ENCODE measurements at regions not wholly inside any gene's neighbourhood (a gene's known extent, or its start where the extent isn't known, plus 50 kb on each side); places are given as distances from the start of the nearest gene placed in this dataset.

DNA sequence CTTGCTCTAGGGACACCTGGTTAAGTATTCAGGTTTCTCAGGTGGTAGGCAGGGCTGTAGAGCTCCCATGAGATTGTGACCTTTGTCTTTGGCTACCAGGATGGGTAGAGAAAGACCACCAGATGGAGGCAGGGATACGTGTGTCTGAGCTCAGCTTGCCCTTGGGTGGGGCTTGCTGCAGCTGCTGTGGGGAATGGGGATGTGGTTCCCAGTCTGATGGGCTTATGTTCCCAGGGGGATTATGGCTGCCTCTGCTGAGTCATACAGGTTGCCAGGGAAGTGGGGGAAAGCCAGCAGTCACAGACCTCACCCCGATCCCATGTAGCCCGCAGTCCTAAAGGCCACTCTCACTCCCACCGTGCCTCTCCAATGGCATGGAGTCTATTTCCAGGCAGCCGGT is 659.9 kb upstream of the KLF12 start:
- no peak for DNase-seq (ENCODE audit: low read depth in 2 of 2)

DNA sequence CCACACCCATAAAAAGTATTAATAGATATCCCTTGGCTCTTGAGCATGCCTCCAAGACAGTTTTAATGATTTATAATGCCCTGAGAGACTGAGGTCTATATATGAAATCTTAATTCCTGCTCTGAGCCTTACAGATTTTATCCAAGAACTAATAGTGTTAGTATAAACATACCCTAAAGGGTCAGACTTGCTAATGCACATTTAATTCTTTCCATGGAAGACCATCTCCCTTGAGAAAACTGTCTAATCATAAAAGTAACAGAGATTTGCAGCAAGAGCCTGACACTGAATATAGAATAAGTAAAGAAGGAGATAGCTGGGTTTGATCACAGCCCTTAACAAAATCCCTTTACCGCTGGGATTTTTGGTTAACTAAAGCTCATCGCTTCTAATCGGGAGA is 650.8 kb upstream of the KLF12 start:
- DNase-seq (ENCODE audit: low read depth in 2 of 2): no peak

DNA sequence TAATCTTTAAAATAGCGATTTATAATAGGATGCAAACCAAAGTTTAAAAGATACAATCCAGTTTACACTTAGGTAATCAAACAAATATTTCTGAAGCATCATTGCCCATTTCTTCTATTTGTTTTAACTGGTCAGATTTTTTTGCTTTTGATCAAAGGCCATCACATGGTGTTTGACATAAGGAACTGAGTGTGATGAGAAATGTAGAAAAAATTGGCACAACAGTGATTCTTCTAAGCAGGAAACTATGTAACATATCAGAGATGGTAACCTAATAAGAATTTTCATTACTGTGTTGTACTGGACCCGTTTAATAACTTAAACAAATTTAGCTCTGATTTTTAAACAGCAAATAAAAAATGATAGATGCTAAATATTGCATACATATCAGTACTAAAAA is 644.7 kb upstream of the KLF12 start:
- no peak for DNase-seq (ENCODE audit: low read depth in 2 of 2)

DNA sequence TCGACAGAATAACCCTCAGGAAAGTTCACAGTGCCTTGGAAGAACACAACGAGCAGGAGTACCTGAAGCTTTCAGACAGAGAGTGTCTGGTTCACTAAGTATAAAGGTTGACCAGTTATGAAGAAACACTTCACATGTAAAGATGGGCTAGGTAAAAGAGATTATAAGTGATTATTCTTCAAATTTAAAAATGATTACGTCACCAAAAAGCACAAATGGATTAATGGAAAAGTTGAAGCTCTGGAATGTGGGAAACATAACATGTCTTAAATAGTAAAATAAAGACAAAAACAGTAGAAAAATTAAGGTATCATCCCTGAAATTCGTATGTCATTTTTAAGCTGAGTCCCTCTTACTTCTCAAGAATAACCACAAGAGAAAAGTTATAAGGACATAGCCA is 643.9 kb upstream of the KLF12 start:
- DNase-seq (ENCODE audit: low read depth in 2 of 2): no peak

DNA sequence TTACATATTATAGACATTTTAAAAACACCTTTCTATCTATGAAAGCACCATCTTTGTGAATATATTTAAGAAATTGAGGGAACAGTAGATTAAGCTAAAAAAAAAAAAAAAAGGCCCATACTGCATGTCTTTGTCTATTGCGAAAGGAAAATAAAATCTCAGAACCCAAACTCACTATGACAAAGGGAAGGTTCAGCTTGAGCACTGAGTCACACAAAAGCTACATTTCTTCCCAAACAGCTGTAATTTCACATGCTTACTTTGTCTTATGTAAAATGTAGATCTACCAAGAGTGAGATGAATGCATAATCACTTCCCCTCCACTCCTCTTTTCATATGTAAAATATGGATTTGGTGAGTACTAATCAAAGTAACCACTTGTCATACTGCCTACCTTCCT is 640.1 kb upstream of the KLF12 start:
- no peak for DNase-seq (ENCODE audit: low read depth in 2 of 2)

DNA sequence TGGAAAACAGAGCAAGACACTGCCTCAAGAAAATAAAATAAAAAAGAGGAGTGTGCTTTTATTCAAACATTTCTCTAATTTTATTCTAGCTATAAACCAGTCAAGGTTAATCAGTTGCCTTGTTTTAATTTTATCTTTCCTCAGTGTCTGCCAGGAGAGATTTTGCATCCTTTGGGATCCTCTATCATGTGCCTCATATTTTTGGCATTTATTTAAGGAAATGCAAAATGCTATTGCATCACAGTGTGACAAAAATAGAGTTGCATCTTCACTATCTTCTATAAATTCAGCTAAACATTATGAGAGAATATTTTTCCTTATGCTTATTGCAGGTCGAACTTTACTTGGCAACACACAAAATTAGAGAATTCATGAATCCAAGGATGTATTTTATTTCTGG is 639.0 kb upstream of the KLF12 start:
- no peak for DNase-seq (ENCODE audit: low read depth in 2 of 2)

DNA sequence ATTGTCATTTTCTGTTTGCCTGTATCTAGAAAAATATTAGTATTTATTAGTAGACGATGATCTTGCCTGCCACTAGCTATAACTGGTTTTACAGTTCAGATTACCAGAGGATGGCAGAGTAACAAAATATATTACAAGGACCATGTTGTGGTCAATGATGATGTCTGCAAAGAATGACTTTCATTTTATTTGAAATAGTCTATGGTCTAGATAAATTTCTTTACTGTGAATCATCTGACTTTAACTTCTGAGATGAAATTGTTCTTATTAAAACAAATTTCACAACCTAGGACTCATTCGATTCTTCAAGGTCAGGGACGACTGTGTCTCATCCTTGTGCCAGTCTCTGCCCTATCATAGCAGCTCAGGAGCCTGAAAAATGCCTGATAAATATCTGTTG is 637.8 kb upstream of the KLF12 start:
- no peak for DNase-seq (ENCODE audit: low read depth in 2 of 2)

DNA sequence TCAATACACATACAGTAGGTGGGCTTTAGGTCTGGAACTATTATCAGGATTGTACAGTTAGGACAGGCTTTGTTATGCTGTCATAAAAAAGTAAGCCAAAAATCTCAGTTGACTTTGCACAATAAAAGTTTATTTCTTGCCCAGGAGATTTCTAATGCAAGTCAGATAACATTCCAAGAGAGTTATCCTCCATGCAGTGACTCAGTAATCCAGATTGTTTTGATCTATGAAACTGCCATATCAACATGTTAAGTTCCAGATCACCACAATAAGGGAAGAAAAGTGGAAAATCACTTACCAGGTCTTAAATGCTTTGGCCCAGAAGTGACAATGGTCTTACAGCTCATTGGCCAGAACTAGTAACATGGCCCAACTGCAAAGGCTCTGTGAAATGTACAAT is 636.2 kb upstream of the KLF12 start:
- no peak for DNase-seq (ENCODE audit: low read depth in 2 of 2)

DNA sequence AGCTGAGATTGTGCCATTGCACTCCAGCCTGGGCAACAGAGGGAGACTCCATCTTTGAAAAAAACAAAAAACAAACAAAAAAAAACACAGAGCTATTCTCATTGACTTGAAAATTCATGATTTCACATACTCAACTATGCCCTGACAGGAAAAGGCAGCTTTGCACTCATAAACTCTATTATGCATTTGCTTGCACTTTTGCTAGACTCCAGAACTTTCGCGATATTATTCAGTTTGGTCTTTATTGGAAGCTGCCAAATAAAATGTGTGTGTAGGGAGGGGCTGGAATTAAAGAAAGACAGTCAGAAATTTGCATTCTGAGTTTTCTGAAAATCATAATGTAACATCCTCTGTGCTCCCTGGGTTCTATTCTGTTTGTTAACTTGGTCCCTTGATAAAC is 635.1 kb upstream of the KLF12 start:
- no peak for DNase-seq (ENCODE audit: low read depth in 2 of 2)

DNA sequence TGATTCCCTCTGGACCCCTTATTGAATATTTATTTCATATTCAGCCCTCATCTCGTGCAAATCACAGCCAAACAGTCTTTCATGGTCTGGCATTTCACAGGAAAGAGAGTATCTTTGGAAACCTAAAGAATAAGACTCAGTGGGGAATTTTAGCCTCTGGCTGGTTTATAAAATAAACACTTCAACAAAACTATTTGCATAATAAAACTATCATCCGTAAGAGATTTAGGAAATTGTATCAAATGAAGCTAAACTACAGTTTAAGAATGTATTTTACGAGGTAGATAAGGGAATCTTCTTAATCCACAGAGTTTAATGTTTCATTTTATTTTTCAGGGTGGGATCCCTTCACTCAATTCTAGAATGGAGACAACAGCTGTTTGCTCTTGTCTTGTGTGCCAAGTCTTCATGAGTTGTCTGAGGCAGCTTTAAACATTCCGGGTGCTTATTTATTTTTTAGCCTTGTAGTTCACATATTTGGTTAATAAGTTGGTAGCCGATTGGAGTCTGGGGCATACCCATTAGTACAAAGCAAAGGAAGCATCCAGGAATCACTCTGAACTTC is 634.4 kb upstream of the KLF12 start:
- no peak for DNase-seq (ENCODE audit: low read depth in 2 of 2)

DNA sequence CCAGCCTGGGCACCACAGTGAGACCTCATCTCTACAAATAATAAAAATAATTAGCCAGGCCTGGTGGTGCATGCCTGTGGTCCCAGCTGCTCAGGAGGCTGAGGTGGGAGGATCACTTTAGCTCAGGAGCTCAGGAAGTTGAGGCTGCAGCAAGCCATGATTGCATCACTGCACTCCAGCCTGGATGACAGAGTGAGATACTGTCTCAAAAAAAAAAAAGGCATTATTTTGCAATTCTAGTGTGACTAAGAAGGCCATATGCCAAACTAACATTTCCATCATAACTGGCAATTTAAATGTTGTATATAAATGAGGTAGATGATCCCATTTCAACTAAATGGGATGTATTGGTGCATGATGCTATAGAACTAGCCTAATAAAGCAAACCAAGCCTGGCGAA is 632.8 kb upstream of the KLF12 start:
- no peak for DNase-seq (ENCODE audit: low read depth in 2 of 2)

DNA sequence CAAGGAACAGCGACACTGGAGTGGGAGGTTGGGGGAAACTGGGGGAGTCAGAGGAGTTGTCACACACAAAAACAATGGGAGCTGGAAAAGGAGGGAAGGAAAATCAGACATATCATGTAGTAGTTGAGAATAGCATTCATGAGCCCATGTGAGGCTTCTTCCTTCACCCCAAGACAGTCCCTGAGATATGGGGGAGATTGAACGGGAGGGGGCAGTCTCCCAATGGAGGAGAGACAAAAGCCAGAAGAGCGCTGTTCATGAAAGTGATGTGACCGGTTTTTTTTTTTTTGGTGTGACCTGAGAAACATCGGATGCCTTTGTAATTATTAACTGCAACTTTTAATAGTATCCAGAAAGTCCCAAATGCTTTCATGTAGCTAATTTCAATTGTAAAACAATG is 631.8 kb upstream of the KLF12 start:
- no peak for DNase-seq (ENCODE audit: low read depth in 2 of 2)

DNA sequence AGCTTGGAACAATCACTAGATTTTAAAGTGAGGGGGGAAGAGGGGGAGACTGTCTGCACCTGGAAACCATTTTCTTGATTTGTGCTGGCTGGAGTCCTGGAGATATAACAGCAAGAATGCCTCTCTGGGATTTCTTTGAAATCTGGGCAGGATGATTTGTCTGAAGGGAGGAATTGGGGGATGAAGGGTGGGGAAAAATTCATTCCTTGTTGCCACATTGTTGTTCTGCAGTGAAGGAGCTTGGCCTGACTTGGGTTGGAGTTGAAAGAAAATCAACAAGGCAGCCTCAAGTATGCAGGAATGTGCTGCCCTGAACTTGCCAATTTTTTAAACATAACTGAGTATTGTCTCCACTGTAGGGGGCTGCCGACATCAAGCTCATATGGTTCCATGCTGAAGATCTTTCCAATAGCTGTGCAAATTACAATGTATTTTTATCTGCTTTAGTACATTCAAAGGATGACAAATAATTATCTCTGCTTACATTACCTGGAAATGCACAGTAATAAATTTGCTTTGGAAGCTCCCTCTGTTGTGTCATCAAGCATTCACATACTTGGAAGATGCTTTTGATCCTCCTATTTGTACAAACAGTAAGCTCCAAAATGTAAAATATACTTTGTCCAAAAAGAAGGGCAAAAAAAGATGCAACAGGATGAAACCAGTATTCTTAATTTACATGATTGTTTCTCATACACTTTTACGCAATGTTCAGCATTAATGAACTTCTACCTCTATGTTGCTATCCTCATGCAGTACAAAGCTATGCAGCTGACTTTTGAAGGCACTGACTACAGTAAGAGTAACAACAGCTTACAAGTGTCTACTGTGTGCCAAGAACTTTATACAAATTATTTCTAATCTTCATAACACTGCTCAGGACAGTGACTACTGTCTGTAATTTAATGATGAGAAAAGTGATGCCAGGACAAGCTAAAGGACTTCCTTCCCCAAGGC is 627.9 kb upstream of the KLF12 start:
- no peak for DNase-seq (ENCODE audit: low read depth in 2 of 2)

DNA sequence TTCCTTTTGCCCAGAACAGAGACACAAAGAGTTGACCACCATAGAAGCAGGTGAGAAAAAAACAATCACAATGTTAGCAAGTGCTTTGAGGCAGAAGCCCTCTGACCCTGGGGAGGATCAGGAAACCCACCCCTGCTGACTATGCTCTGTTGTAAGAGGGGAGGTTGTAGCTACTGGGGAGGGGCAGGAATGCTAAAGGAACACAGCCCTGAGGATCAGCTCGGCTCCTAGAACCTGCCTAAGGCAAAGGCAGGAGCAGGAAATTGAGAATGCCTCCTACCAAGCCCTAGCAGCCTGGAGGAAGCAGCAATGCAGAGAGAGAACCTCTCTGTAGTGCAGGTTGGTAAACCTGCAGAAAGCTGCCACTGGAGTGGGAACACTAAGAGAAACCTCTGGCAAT is 624.0 kb upstream of the KLF12 start:
- DNase-seq (ENCODE audit: low read depth in 2 of 2): no peak

DNA sequence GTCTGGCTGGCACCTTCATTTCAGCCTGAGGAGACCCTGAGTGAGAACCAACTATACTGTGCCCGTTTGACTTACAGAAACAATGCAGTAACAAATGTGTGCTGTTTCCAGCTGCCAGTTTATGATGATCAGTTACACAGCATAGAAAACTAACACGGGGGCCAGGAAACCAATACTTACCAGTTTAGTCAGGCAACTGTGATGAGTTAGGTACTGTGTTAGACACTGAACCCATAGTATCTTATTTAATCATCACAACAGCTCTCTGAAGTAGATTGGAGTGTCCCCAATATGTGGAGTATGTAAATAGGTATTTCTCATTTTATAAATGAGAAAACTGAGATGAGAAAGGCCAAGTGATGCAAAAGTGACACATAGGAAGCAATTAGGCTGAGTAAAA is 620.9 kb upstream of the KLF12 start:
- no peak for DNase-seq (ENCODE audit: low read depth in 2 of 2)

DNA sequence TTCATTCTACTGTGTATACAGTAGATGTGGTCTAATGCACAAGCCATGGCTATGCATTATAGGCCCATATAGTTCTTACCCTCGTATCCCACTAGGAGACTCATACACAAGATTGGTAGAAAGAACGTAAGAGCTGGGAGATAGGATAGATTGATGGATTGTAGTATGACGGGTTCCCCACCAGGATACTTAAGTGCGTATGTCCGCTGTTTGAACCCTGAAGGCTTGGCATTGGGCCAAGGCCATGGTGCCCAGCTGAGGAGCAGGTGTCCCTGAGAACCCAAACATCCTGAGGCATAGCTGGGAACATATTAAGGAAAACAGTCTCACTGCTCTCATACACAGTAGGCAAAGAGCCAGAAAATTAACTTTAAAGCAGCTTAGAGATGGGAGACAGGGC is 617.5 kb upstream of the KLF12 start:
- no peak for DNase-seq (ENCODE audit: low read depth in 2 of 2)

DNA sequence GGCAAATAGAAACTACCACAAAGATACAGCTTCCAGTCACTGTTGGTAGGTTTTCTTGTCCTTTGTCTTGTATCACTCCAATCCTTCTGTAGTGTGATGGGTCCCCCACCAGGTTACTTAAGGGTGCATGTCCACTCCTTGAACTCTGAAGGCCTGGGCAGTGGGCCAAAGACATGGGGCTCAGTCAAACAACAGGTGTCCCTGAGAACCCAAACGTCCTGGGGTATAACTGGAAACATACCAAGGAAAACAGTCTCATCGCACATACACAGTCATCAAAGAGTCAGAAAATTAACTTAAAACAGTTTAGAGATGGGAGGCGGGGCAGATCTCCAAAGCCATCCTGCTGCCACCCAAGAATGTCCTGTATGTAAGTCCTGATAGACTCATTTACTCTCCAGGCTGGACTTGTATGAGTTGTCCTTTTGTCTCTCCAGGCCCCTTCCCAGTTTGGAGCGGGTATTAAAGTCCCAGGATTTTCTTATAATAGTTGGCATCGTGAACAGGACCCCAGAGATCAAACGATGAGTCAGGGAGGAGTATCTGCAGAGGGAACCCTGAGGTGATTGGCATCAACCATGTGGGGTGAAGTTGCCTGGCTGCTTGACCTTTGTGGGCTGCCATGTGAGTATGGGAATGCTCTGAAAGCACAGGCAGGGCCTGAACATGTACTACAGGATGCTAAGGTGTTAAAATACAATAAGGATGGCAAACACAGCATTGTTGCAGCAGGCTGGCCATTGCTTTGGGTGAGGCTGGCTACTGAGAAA is 613.2 kb upstream of the KLF12 start:
- DNase-seq (ENCODE audit: low read depth in 2 of 2): no peak

DNA sequence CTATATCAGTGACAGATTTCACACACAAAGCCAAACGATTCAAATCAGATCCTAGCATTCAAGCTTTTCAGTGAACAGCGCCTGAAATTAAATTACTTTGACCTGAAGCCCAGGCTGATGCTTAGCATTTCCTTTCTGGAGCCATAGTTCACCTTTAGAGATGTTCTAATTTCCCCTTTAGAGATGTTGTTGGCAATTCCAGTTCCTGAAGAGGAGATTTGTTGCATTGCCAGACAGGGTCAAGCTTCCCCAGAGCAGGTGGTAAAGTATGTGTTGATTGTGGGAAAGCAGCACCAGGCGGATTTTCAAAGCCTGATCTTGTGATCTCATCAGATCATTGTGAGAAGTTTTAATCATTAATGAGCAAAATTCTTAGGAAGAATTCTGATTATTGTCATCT is 609.8 kb upstream of the KLF12 start:
- DNase-seq (ENCODE audit: low read depth in 2 of 2): no peak

DNA sequence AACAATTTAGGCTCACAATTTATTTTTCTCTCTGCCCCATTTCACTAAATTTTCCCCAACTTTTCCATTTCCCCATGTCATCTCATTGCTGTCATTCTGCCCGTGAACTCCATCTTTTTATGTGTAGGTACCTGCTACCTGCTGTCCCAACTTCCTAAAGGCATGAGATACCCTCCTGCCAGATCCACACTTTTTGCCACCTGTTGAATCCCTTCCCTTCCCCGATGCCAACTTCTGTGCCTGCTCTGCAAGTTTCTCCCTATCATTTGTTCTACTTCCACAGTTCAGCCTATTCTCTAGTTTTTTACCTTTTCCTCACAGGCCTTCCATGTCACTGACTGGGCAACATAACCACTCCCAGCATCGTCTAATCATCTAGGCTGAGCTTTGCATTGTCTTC is 607.5 kb upstream of the KLF12 start:
- no peak for DNase-seq (ENCODE audit: low read depth in 2 of 2)

DNA sequence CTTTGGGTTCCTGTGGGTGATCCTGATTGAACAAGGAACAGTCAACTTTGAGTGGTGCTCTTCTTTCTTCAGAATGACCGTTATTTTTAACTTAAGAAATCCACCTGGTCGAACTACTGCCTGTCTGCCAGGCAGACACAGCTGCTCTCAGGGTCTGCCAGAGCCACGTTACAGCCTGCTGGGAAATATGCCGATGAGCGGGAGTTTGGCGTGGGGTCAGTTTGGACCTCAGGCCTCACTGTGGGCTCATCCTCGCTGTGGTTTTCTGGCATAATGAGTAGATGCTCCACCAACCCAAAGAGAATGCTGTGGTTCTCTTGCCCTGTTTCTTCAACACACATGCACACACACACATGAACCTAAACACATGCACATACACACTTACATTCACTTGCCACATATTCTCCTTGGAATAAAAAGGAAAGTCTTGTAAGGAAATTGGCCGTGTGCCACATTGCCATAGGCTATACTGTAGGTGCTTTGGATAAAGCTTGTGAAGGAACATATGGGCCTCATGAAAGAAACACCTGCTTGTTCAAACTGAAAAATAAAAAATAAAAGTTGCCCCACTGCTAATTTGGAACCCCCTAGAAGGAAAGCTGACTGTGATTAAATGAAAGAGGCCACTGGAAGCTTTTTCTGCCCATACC is 598.7 kb upstream of the KLF12 start:
- DNase-seq (ENCODE audit: low read depth in 2 of 2): no peak

DNA sequence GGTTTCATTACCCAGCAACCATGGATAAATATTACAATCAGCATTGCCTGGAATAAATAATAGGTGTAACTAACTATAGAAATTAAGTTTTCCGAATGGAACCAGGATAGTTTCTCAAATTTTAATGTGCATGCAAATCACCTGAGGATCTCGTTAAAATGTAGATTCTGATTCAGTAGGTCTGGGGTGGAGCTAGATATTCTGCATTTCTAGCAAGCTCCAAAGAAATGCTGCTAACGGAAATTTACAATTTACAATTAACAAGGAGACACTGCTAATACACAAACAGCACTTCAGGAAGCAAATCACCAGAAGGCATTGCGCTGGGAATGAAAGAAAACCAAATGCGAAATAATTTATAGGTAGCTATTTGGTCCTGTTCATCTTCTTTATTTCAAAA is 597.5 kb upstream of the KLF12 start:
- DNase-seq (ENCODE audit: low read depth in 2 of 2): no peak

DNA sequence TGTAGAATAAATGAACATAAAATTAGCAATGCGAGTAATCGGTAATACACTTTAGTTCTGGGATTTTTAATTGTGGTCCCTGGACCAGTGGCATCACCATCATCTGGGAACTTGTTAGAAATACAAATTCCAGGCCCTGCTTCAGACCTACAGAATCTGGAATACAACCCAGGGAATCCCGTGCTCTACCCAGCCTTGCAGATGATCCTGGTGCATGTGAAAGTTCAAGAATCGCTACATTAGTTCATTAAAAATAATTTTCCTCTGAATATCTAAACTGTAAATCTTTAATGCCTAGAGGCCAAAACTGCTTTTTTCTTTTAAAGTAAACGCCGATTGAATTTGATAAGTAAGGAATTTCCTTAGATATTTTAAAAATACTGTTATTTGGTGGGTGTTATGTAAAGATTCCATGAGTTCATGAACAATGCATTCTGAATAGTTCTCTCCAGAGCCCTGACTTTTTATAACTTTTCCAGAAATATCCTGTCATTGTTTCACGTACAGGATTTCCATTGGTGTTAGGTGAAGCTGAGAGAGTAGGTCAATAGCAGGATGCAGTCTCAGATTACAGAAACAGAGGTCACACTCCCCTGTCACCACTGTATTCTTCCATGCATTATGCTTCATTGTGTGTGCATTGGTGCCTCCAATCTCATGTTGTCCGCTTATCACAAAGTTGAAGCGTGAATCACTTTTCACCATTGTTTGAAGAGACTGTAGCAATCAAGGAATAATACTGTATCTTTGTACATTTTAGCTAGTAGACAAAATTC is 596.5 kb upstream of the KLF12 start:
- DNase-seq (ENCODE audit: low read depth in 2 of 2): no peak

All from stimulated activated CD4-positive, alpha-beta T cell treated with anti-CD3 and anti-CD28 coated beads, Interleukin-4, amount 100 ng/mL, for 48 hours (primary cell).